ENCODE measurements at regions not wholly inside any gene's neighbourhood (a gene's known extent, or its start where the extent isn't known, plus 50 kb on each side); places are given as distances from the start of the nearest gene placed in this dataset.

- Histone ChIP-seq H3K9me3 (ENCODE audit: control extremely low read depth in 1 of 3, control insufficient read depth in 2 of 3, insufficient read depth in 1 of 3, low read length in 2 of 3) (peaks cover 0 to 7% (median 0%) of the 10 kb centered on the region in 3 donors), H3K9ac (ENCODE audit: low read length) (no peak overlapping the region), H3K36me3 (replicated peaks in 1 of 2; ENCODE audit: control extremely low read depth in 1 of 2, control insufficient read depth in 1 of 2, extremely low read depth in 1 of 2, insufficient read depth in 2 of 2, low read length in 1 of 2) (no peaks in the 10 kb centered on the region), H2AFZ (ENCODE audit: insufficient read depth, low read depth, low read length, poor library complexity, severe bottlenecking) (no peak overlapping the region), H3K4me3 (ENCODE audit: control extremely low read depth in 1 of 5, extremely low read depth in 1 of 5, insufficient read depth in 1 of 5, low read depth in 2 of 5, low read length in 4 of 5) (no peak overlapping the region), H3K27ac (ENCODE audit: low read length in 2 of 2) (no peak overlapping the region), H4K20me1 (ENCODE audit: control insufficient read depth, insufficient read depth, low read length, poor library complexity, severe bottlenecking) (no peaks in the 10 kb centered on the region), H3K4me2 (replicated peaks; ENCODE audit: low read depth, low read length, poor library complexity, severe bottlenecking) (no peak overlapping the region), H3K79me2 (ENCODE audit: control insufficient read depth, insufficient read depth, low read length) (no peaks in the 10 kb centered on the region), H3K27me3 (replicated peaks in 1 of 4; ENCODE audit: control extremely low read depth in 1 of 4, control insufficient read depth in 3 of 4, insufficient read depth in 4 of 4, low read length in 3 of 4) (peaks cover 0 to 3% (median 0%) of the 10 kb centered on the region in 4 experiments), H3K4me1 (ENCODE audit: control insufficient read depth in 2 of 2, insufficient read depth in 2 of 2, low read length in 2 of 2) (no peaks in the 10 kb centered on the region)
- H3K27ac Mint-ChIP-seq = no peak overlapping the region
- H3K4me3 Mint-ChIP-seq = no peak overlapping the region
- DNase-seq = no peak
- H3K4me1 Mint-ChIP-seq = no peaks in the 10 kb centered on the region
- POLR2A ChIA-PET = no interaction called here
- CTCF ChIA-PET = no interaction called here
- WGBS (ENCODE audit: insufficient coverage) = 91% methylated on average over 12 of the region's 12 CpGs
- peaks cover 4% of the 10 kb centered on the region for H3K9me3 Mint-ChIP-seq (ENCODE audit: insufficient read depth)
- intact Hi-C loops (cut with micrococcal nuclease) = no loop called here
- no peak for ATAC-seq (ENCODE audit: low read depth)
- peaks cover 6% of the 10 kb centered on the region for H3K27me3 Mint-ChIP-seq
- TF ChIP-seq CTCF (IDR thresholded peaks at IDR 0.05) = no peak
- TF ChIP-seq EZH2 (IDR thresholded peaks at IDR 0.05; ENCODE audit: borderline replicate concordance, insufficient read depth, low read depth, low read length, poor library complexity, severe bottlenecking) = no peak
Observed at GRCh38 chr10:2214092-2214491, 476.8 kb upstream of the ADARB2 start.

- H3K27ac Mint-ChIP-seq = no peak overlapping the region
- ChIA-PET POLR2A (no interaction called here), CTCF (no interaction called here)
- Histone ChIP-seq H3K27me3 (replicated peaks in 1 of 4; ENCODE audit: control extremely low read depth in 1 of 4, control insufficient read depth in 3 of 4, insufficient read depth in 4 of 4, low read length in 3 of 4) (peaks cover 0 to 3% (median 0%) of the 10 kb centered on the region in 4 experiments), H3K9me3 (ENCODE audit: control extremely low read depth in 1 of 3, control insufficient read depth in 2 of 3, insufficient read depth in 1 of 3, low read length in 2 of 3) (peaks cover 0 to 8% (median 0%) of the 10 kb centered on the region in 3 donors), H3K9ac (ENCODE audit: low read length) (no peak overlapping the region), H4K20me1 (ENCODE audit: control insufficient read depth, insufficient read depth, low read length, poor library complexity, severe bottlenecking) (no peaks in the 10 kb centered on the region), H3K27ac (ENCODE audit: low read length in 2 of 2) (no peak overlapping the region), H3K36me3 (replicated peaks in 1 of 2; ENCODE audit: control extremely low read depth in 1 of 2, control insufficient read depth in 1 of 2, extremely low read depth in 1 of 2, insufficient read depth in 2 of 2, low read length in 1 of 2) (no peaks in the 10 kb centered on the region), H2AFZ (ENCODE audit: insufficient read depth, low read depth, low read length, poor library complexity, severe bottlenecking) (no peak overlapping the region), H3K4me1 (ENCODE audit: control insufficient read depth in 2 of 2, insufficient read depth in 2 of 2, low read length in 2 of 2) (no peaks in the 10 kb centered on the region), H3K4me3 (ENCODE audit: control extremely low read depth in 1 of 5, extremely low read depth in 1 of 5, insufficient read depth in 1 of 5, low read depth in 2 of 5, low read length in 4 of 5) (no peak overlapping the region), H3K4me2 (replicated peaks; ENCODE audit: low read depth, low read length, poor library complexity, severe bottlenecking) (no peak overlapping the region), H3K79me2 (ENCODE audit: control insufficient read depth, insufficient read depth, low read length) (no peaks in the 10 kb centered on the region)
- peaks cover 4% of the 10 kb centered on the region for H3K9me3 Mint-ChIP-seq (ENCODE audit: insufficient read depth)
- peaks cover 6% of the 10 kb centered on the region for H3K27me3 Mint-ChIP-seq
- H3K4me1 Mint-ChIP-seq = no peaks in the 10 kb centered on the region
- no peak overlapping the region for H3K4me3 Mint-ChIP-seq
- ATAC-seq (ENCODE audit: low read depth) (no peak), DNase-seq (no peak)
- no peak for TF ChIP-seq EZH2 (IDR thresholded peaks at IDR 0.05; ENCODE audit: borderline replicate concordance, insufficient read depth, low read depth, low read length, poor library complexity, severe bottlenecking)
- TF ChIP-seq CTCF (IDR thresholded peaks at IDR 0.05) = no peak
- 91% methylated on average over 2 of the region's 11 CpGs for WGBS (ENCODE audit: insufficient coverage)
- intact Hi-C loops (cut with micrococcal nuclease) = no loop called here
Observed at GRCh38 chr10:2212244-2212834, 475.0 kb upstream of the ADARB2 start.

Measured in B cell (primary cell).